ENCODE measurements at regions not wholly inside any gene's neighbourhood (a gene's known extent, or its start where the extent isn't known, plus 50 kb on each side); places are given as distances from the start of the nearest gene placed in this dataset.

GRCh38 chrX:125782184-125782583 lies 383.9 kb downstream of the DCAF12L2 start:
- H3K79me2 ChIP-seq (ENCODE audit: insufficient read depth, low read length): no peaks in the 10 kb centered on the region
- no peak for TF ChIP-seq CTCF (IDR thresholded peaks at IDR 0.05; ENCODE audit: low read length)
- no peak for TF ChIP-seq EZH2 (IDR thresholded peaks at IDR 0.05; ENCODE audit: borderline replicate concordance, low read length)
- H3F3A ChIP-seq (ENCODE audit: insufficient read depth, low read length): no peaks in the 10 kb centered on the region
- H3K36me3 ChIP-seq (ENCODE audit: insufficient read depth, low read length): no peaks in the 10 kb centered on the region
- H3K4me3 ChIP-seq (ENCODE audit: low read depth, low read length, poor library complexity, severe bottlenecking): no peak overlapping the region
- H3K9me2 ChIP-seq (ENCODE audit: low read depth, low read length): no peaks in the 10 kb centered on the region
- H2AFZ ChIP-seq (ENCODE audit: low read length): no peak overlapping the region
- H3K9me3 ChIP-seq (ENCODE audit: low read length): no peaks in the 10 kb centered on the region
- H3K4me2 ChIP-seq (ENCODE audit: low read length): no peak overlapping the region
- H4K20me1 ChIP-seq (ENCODE audit: insufficient read depth, low read length): no peaks in the 10 kb centered on the region
- no peak overlapping the region for H3K27ac ChIP-seq (ENCODE audit: low read depth, low read length, poor library complexity, severe bottlenecking)
- H3K4me1 ChIP-seq (ENCODE audit: insufficient read depth, low read length, severe bottlenecking): no peaks in the 10 kb centered on the region
- H3K27me3 ChIP-seq (ENCODE audit: insufficient read depth, low read length): no peaks in the 10 kb centered on the region
- no peak overlapping the region for H3K9ac ChIP-seq (ENCODE audit: low read length)

DNA sequence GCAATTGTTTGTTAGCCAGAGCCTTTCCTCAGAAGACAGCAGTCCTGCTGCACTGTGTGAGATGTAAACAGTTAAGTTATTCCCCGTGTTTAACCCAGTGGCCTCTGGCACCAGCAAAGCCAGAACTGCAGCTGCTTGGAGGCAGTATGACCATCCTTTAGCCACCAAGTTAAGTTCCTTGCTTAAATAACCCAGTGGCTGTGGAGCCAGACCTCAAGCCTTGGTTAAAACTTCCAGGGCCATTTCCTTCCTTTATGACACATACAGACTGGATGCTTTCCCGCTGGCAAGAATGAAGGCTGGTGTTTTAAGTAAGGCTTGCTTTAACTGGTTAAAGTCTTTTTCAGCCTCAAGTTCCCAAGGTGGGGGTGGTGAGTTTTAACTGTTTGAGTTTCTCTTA lies 379.8 kb downstream of the DCAF12L2 start:
- Histone ChIP-seq H4K20me1 (ENCODE audit: insufficient read depth, low read length) (no peaks in the 10 kb centered on the region), H3F3A (ENCODE audit: insufficient read depth, low read length) (no peaks in the 10 kb centered on the region), H3K4me1 (ENCODE audit: insufficient read depth, low read length, severe bottlenecking) (no peaks in the 10 kb centered on the region), H3K27me3 (ENCODE audit: insufficient read depth, low read length) (no peaks in the 10 kb centered on the region), H3K9me2 (ENCODE audit: low read depth, low read length) (no peaks in the 10 kb centered on the region), H3K27ac (ENCODE audit: low read depth, low read length, poor library complexity, severe bottlenecking) (no peak overlapping the region), H3K79me2 (ENCODE audit: insufficient read depth, low read length) (no peaks in the 10 kb centered on the region), H3K9me3 (ENCODE audit: low read length) (no peaks in the 10 kb centered on the region), H3K36me3 (ENCODE audit: insufficient read depth, low read length) (no peaks in the 10 kb centered on the region), H3K4me3 (ENCODE audit: low read depth, low read length, poor library complexity, severe bottlenecking) (no peak overlapping the region), H3K4me2 (ENCODE audit: low read length) (no peak overlapping the region), H3K9ac (ENCODE audit: low read length) (no peak overlapping the region), H2AFZ (ENCODE audit: low read length) (no peak overlapping the region)
- no peak for TF ChIP-seq EZH2 (IDR thresholded peaks at IDR 0.05; ENCODE audit: borderline replicate concordance, low read length)
- TF ChIP-seq CTCF (IDR thresholded peaks at IDR 0.05; ENCODE audit: low read length): no peak

DNA sequence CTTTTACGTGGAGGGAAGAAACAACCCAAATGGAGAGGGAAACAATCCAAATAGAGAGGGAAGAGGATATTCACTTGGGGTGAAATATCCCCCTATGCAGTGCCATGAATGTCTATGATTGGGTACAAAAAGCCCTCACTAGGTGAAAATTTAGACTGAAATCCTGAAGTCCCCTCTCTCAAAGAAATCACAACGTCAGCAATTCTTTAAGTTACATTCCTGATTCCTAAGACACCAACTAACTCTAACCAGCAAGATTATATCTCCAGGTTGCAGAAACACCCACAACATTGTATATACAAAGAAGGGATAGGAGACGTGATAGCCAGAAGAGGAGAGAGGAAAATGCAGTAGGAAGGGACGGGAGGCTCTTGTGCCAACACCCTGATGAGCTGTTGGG lies 374.3 kb downstream of the DCAF12L2 start:
- H3K4me3 ChIP-seq (ENCODE audit: low read depth, low read length, poor library complexity, severe bottlenecking): no peak overlapping the region
- no peaks in the 10 kb centered on the region for H3K79me2 ChIP-seq (ENCODE audit: insufficient read depth, low read length)
- H3K4me1 ChIP-seq (ENCODE audit: insufficient read depth, low read length, severe bottlenecking): no peaks in the 10 kb centered on the region
- no peaks in the 10 kb centered on the region for H3K36me3 ChIP-seq (ENCODE audit: insufficient read depth, low read length)
- H3K9ac ChIP-seq (ENCODE audit: low read length): no peak overlapping the region
- no peaks in the 10 kb centered on the region for H3K27me3 ChIP-seq (ENCODE audit: insufficient read depth, low read length)
- no peak overlapping the region for H3K27ac ChIP-seq (ENCODE audit: low read depth, low read length, poor library complexity, severe bottlenecking)
- H3F3A ChIP-seq (ENCODE audit: insufficient read depth, low read length): no peaks in the 10 kb centered on the region
- no peak overlapping the region for H3K4me2 ChIP-seq (ENCODE audit: low read length)
- no peaks in the 10 kb centered on the region for H4K20me1 ChIP-seq (ENCODE audit: insufficient read depth, low read length)
- no peak for TF ChIP-seq EZH2 (IDR thresholded peaks at IDR 0.05; ENCODE audit: borderline replicate concordance, low read length)
- TF ChIP-seq CTCF (IDR thresholded peaks at IDR 0.05; ENCODE audit: low read length): no peak
- H3K9me2 ChIP-seq (ENCODE audit: low read depth, low read length): no peaks in the 10 kb centered on the region
- no peak overlapping the region for H2AFZ ChIP-seq (ENCODE audit: low read length)
- no peaks in the 10 kb centered on the region for H3K9me3 ChIP-seq (ENCODE audit: low read length)
